GM20431 (cell line): ENCODE measurements at regions not wholly inside any gene's neighbourhood (a gene's known extent, or its start where the extent isn't known, plus 50 kb on each side); places are given as distances from the start of the nearest gene placed in this dataset.

Experiments used
- in situ Hi-C: fragments of 300-500 bp; cut with MseI, MboI; formaldehyde crosslinking; loops from one replicate; pipeline ENCODE4 v1.15.0; 2020; ENCODE audit warnings: low sequenced_read_pairs; ENCODE audit not compliant: unreplicated experiment

GRCh38 chr15:95919460-95919859, 411.0 kb upstream of the NR2F2 start:
- in situ Hi-C loops: no loop called here

- in situ Hi-C loops: no loop called here
These were observed 409.1 kb upstream of the NR2F2 start for GRCh38 chr15:95921404-95921803.

- in situ Hi-C loops: no loop called here
These were observed 408.1 kb upstream of the NR2F2 start for GRCh38 chr15:95922431-95922830.

DNA sequence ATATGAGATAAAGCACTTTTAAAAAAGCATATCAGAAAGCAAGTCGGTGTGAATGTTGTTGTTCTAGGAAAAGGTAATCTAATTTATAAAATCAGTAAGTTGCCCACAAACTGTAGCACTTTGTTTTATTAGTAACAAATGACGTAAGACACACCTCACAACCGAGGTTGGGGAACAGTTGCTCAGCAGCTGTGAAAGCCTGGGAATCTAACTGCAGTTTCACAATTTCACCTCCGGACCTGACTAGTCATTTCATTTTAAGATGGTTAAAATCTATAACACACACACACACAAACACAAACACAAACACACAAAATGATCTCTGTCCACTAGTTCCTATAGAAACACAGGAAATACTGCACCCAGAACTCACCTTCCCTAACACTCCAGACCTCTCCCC, 406.7 kb upstream of the NR2F2 start:
- in situ Hi-C loops: no loop called here

GRCh38 chr15:95928822-95929221, 401.7 kb upstream of the NR2F2 start:
- in situ Hi-C loops: no loop called here

- in situ Hi-C loops: no loop called here
These were observed 401.2 kb upstream of the NR2F2 start for GRCh38 chr15:95929232-95929846.

DNA sequence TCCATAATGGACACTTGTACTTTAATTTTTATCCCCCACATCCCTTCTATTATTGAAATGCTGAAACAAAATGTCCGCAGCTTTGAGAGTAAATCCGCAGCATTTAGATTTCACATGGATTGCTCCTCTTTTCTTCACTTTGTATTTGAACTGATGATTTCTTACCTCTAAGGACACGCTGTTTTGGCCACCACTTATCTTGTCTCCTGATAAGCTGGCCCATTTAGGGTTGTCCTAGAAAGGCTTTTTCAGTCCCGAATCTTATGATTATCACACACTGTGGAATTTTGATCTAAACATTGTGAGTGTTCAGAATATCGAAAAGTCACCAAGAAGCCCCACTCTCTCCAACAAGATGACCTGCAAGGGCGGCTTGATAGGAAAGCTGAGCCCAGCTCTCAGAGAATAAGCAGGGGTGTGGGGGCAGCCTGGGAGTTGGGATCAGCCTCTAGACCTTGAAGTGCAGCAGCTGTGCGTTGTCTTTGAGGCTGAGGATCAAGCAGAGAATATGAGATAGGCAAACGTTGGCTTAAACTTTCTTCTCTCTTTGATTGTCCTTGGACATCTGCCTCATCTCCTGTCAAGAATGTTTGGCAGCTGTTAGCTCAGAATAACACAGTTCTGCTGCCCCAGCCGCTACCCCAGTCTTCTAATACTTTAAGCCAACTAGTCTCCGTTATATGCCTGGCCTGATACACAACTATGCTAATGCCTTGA, 399.7 kb upstream of the NR2F2 start:
- in situ Hi-C loops: no loop called here

GRCh38 chr15:95931619-95932018, 398.9 kb upstream of the NR2F2 start:
- in situ Hi-C loops: no loop called here

- in situ Hi-C loops: no loop called here
These were observed 398.4 kb upstream of the NR2F2 start for GRCh38 chr15:95932141-95932540.

- in situ Hi-C loops: no loop called here
These were observed 397.8 kb upstream of the NR2F2 start for GRCh38 chr15:95932676-95933075.

- in situ Hi-C loops: no loop called here
These were observed 394.6 kb upstream of the NR2F2 start for GRCh38 chr15:95935852-95936251.

DNA sequence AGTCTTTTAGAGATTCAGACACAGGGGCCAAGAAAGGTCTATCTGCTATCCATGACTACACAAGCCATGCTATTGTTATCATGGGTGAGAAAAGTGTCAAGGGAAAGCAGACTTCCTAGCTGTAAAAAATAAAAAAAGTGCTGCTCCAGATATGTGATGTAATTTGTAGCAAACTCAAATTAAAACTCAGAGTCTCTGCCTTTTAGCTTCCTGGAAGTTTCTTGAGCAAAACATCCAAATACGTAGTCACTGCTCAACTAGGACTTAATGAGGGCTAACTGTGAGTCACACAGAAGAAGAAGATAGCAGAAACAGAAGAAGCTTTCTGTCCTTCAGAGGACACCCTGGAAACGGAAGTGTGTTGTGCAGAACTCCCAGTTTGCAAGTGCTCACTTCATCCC, 393.4 kb upstream of the NR2F2 start:
- in situ Hi-C loops: no loop called here

DNA sequence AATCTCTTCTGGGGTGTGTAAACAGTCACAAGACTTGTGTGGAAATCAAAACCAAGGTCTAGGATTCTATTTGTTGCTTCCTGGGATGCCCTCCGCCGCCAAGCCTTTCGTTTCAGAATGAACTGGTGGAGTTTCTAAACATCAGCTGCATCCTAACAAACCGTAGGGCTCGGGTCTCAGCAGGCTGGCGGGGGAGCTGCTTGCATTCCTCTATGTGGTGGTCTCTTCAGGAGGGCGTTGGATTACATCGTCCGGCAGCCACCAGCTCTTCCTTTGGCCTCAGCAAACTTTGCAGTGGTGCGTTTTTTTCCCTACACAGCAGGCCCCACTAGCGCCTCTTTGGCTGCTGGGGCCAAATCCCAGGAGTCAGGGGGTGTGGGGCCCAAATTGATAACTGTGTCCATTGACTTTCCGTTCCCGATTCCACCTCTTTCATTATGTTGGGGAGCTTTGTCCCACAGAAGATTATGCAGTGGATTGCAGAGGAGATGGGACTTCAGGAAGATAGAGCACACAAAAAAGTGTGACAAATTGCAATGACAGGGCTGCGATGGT, 390.0 kb upstream of the NR2F2 start:
- in situ Hi-C loops: no loop called here

- in situ Hi-C loops: no loop called here
These were observed 386.3 kb upstream of the NR2F2 start for GRCh38 chr15:95944193-95944592.

DNA sequence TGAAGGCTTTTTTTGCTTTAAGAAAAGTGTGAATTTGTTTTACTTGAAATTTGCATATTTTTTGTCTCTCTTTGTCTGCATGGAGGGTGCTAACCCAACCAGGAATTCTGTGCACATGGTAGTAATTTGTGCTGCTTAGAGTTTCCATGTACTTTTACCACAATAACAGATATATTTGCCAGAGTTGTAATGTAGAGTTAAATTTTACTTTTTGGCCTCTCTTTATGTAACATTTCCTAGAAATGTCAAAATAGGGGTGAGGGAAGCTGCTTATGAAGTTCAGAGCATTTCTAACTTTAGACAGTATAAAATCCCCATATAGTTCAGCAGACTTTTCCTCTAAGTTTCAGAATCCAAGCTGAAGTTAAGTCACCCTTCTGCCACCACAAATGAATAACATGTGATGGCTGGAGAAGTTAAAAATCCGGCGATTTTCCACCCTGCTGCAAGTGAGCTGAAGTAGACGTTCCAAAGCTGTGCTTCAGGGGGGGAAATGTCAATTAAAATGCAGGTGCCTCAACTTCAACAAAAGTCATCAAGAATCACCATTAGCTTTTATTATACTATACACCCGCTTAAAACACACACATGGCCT, 385.7 kb upstream of the NR2F2 start:
- in situ Hi-C loops: no loop called here

- in situ Hi-C loops: no loop called here
These were observed 384.3 kb upstream of the NR2F2 start for GRCh38 chr15:95946241-95946640.

- in situ Hi-C loops: no loop called here
These were observed 383.6 kb upstream of the NR2F2 start for GRCh38 chr15:95946926-95947325.

GRCh38 chr15:95948411-95948810, 382.1 kb upstream of the NR2F2 start:
- in situ Hi-C loops: no loop called here

DNA sequence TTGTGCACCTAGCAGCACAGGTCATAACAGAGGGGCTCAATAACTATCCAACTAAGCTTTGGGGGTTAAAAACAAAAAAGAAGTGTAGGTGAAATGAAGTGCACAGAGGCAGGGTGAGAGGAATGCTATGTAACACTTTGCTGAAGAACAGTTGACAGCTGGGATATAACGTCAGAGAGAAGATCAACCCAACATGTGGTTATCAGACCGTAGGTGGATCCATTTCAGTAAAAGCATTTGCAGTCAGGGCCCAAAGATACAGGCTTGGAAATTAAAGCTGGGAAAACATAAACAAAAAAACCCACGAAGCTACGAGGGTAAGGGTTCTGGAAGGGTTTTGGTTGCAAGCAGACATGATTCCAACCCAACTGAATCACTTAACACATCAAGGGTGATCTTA, 377.5 kb upstream of the NR2F2 start:
- in situ Hi-C loops: no loop called here

- in situ Hi-C loops: no loop called here
These were observed 372.6 kb upstream of the NR2F2 start for GRCh38 chr15:95957861-95958260.

DNA sequence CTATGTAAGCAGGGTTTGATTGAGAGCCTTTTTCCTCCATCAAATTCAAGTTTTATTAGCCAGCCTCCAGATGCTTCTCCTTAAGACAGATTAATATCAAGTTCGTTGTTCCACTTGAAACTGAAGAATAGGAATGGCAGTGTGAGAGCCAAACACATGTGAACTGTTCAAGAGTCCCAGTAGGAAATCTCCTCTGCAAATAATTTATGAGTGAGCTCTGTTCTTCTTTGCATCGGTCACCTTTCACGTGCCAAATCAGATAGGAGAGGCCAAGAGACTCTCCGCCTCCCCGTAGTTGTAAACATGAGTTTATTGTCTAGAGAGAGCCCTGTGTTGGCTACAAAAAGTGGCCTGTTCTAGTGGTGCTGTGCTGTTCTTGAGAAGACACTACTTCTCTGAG, 372.1 kb upstream of the NR2F2 start:
- in situ Hi-C loops: no loop called here
